Right lung (tissue), 2 donors: ENCODE measurements at regions not wholly inside any gene's neighbourhood (a gene's known extent, or its start where the extent isn't known, plus 50 kb on each side); places are given as distances from the start of the nearest gene placed in this dataset.

Experiments used
- DNase-seq, 2 donors: peaks; one replicate each; pipeline ENCODE4 v3.0.0-alpha.2; 2013

GRCh38 chr7:112882991-112883390, 92.8 kb upstream of the TMEM168 start:
- no peak for DNase-seq

GRCh38 chr7:112882511-112882910, 92.3 kb upstream of the TMEM168 start:
- no peak for DNase-seq

GRCh38 chr7:112882022-112882421, 91.8 kb upstream of the TMEM168 start:
- DNase-seq, result no peak

GRCh38 chr7:112880818-112881418, 90.7 kb upstream of the TMEM168 start:
- DNase-seq, result no peak

- DNase-seq, result no peak
These were observed 87.7 kb upstream of the TMEM168 start for GRCh38 chr7:112877691-112878460.

- DNase-seq, result no peak
These were observed 86.7 kb upstream of the TMEM168 start for GRCh38 chr7:112876877-112877276.

GRCh38 chr7:112874909-112875308, 84.7 kb upstream of the TMEM168 start:
- DNase-seq, result no peak

- DNase-seq, result no peak
These were observed 83.8 kb upstream of the TMEM168 start for GRCh38 chr7:112873831-112874553.

- DNase-seq, result no peak
These were observed 79.0 kb upstream of the TMEM168 start for GRCh38 chr7:112869111-112869774.

- no peak for DNase-seq
These were observed 78.4 kb upstream of the TMEM168 start for GRCh38 chr7:112868609-112869008.

GRCh38 chr7:112866424-112866823, 76.2 kb upstream of the TMEM168 start:
- DNase-seq, result no peak

GRCh38 chr7:112864380-112864779, 74.2 kb upstream of the TMEM168 start:
- DNase-seq, result no peak

GRCh38 chr7:112858838-112859237, 68.6 kb upstream of the TMEM168 start:
- DNase-seq, result no peak

- no peak for DNase-seq
These were observed 65.0 kb upstream of the TMEM168 start for GRCh38 chr7:112855227-112855626.

GRCh38 chr7:112854169-112854568, 64.0 kb upstream of the TMEM168 start:
- DNase-seq, result no peak

GRCh38 chr7:112853422-112853821, 63.2 kb upstream of the TMEM168 start:
- DNase-seq, result peak; percentile 46 to 48

GRCh38 chr7:112843151-112843550, 53.0 kb upstream of the TMEM168 start:
- DNase-seq, result no peak
